HCT116 (cell line): ENCODE measurements at regions not wholly inside any gene's neighbourhood (a gene's known extent, or its start where the extent isn't known, plus 50 kb on each side); places are given as distances from the start of the nearest gene placed in this dataset.
"Not testable (repeated sequence)": the region's sequence is repeated elsewhere in the genome, so short reads cannot be mapped to it uniquely, and the experiment has no call there.

ENCODE experiments used
- ATAC-seq: fragments of 200-7000 bp; cut with Tn5 transposase; 2 replicates; pipeline ENCODE4 v1.9.1; 2020; ENCODE audit warnings: mild to moderate bottlenecking, moderate library complexity
- BruUV-seq: library from RNA; stranded (reverse); fragments of 400-500 nt; replicated peaks from 2 replicates; lab custom pipeline; 2021; lab: Mats Ljungman, UMichigan
- CTCF ChIA-PET: fragments of 300-600 bp; sonication (Branson Sonifier 250); formaldehyde crosslinking; loops from one replicate; lab custom pipeline; 2021; ENCODE audit warnings: antibody characterized with exemption; lab: Charles Lee
- POLR2A ChIA-PET: fragments of 300-600, 350-600 bp; sonication (Branson Sonifier 250); formaldehyde crosslinking; loops from one replicate; lab custom pipeline; 2021; ENCODE audit warnings: antibody characterized with exemption; lab: Charles Lee
- RAD21 ChIA-PET, 2 experiments: fragments of 300-600 bp; sonication (Branson Sonifier 250); formaldehyde crosslinking; loops; one replicate each; lab custom pipeline; 2023; ENCODE audit warnings: low total read pairs in 2 of 2; ENCODE audit not compliant: uncharacterized antibody in 2 of 2, unreplicated experiment in 2 of 2, low non-redundant PET in 1 of 2; lab: Charles Lee
- DNase-seq: peaks from one replicate; pipeline ENCODE4 v3.0.0-alpha.2; 2010; ENCODE audit warnings: low read depth, low spot score
- H2AFZ ChIP-seq: fragments of 200-600 bp; shearing (Covaris generic), sonication (generic); 2 replicates; pipeline ENCODE4 v1.6.1; 2017; ENCODE audit warnings: low read depth, mixed run types, mixed read lengths, antibody characterized with exemption, low read length; ENCODE audit not compliant: poor library complexity, severe bottlenecking
- H3K27ac ChIP-seq: 2 replicates; pipeline ENCODE4 v1.5.1; 2012; ENCODE audit warnings: low read depth, low read length
- H3K27me3 ChIP-seq: fragments of 200-600 bp; sonication (generic); 2 replicates; pipeline ENCODE4 v1.6.1; 2016; ENCODE audit warnings: mixed run types, low read length, mixed read lengths; ENCODE audit not compliant: insufficient read depth
- H3K36me3 ChIP-seq, 2 experiments: fragments of 200-500 bp in 1 of 2; fragments of 200-600 bp in 1 of 2; sonication (Bioruptor generic) in 1 of 2; sonication (generic) in 1 of 2; 2 replicates each; pipeline versions ENCODE4 v1.5.1 to v1.6.1; 2014 to 2016; ENCODE audit warnings: low read length in 2 of 2, inconsistent platforms in 1 of 2, mixed read lengths in 1 of 2, mixed run types in 1 of 2; ENCODE audit not compliant: insufficient read depth in 2 of 2, control insufficient read depth in 1 of 2
- H3K4me1 ChIP-seq, 2 experiments: fragments of 200-600 bp in 1 of 2; sonication (generic) in 1 of 2; 2 replicates each; pipeline versions ENCODE4 v1.5.1 to v1.6.1; 2012 to 2017; ENCODE audit warnings: low read length in 2 of 2, inconsistent platforms in 1 of 2, mild to moderate bottlenecking in 1 of 2, mixed read lengths in 1 of 2, mixed run types in 1 of 2, moderate library complexity in 1 of 2; ENCODE audit not compliant: insufficient read depth in 2 of 2, control insufficient read depth in 1 of 2
- H3K4me2 ChIP-seq: fragments of 200-600 bp; sonication (generic); 2 replicates; pipeline ENCODE4 v1.6.1; 2017; ENCODE audit warnings: mixed run types, low read length, mixed read lengths
- H3K4me3 ChIP-seq, 2 experiments: fragments of 200-600 bp in 1 of 2; sonication (generic) in 1 of 2; replicated peaks in 1 of 2; 2 replicates each; pipeline ENCODE4 v1.5.1; 2011 to 2016; ENCODE audit warnings: low read length in 2 of 2, control low read depth in 1 of 2, low read depth in 1 of 2, mild to moderate bottlenecking in 1 of 2, mixed read lengths in 1 of 2, mixed run types in 1 of 2
- H3K79me2 ChIP-seq: fragments of 200-600 bp; sonication (generic); 2 replicates; pipeline ENCODE4 v1.6.1; 2017; ENCODE audit warnings: mild to moderate bottlenecking, mixed run types, low read length, moderate library complexity, mixed read lengths; ENCODE audit not compliant: insufficient read depth
- H3K9ac ChIP-seq: fragments of 200-600 bp; sonication (generic); 2 replicates; pipeline ENCODE4 v1.6.1; 2016; ENCODE audit warnings: low read length, mixed read lengths
- H3K9me2 ChIP-seq: fragments of 200-600 bp; sonication (generic), shearing (Covaris generic); 2 replicates; pipeline ENCODE4 v1.6.1; 2017; ENCODE audit warnings: mixed run types, mild to moderate bottlenecking, moderate library complexity; ENCODE audit not compliant: insufficient read depth
- H3K9me3 ChIP-seq, 2 experiments: fragments of 200-500 bp in 1 of 2; fragments of 200-600 bp in 1 of 2; sonication (Bioruptor generic) in 1 of 2; sonication (generic) in 1 of 2; 2 replicates each; pipeline ENCODE4 v1.6.1; 2014 to 2017; ENCODE audit warnings: low read length in 2 of 2, mixed read lengths in 2 of 2, inconsistent platforms in 1 of 2, low read depth in 1 of 2, mild to moderate bottlenecking in 1 of 2, mixed run types in 1 of 2, moderate library complexity in 1 of 2; ENCODE audit not compliant: control insufficient read depth in 1 of 2, insufficient read depth in 1 of 2
- H4K20me1 ChIP-seq: fragments of 200-600 bp; sonication (generic), shearing (Covaris generic); 2 replicates; pipeline ENCODE4 v1.6.1; 2017; ENCODE audit warnings: mixed run types, mild to moderate bottlenecking, moderate library complexity; ENCODE audit not compliant: insufficient read depth
- intact Hi-C: fragments of 100-400 bp; cut with micrococcal nuclease; formaldehyde crosslinking; loops from 2 replicates; pipeline ENCODE4 v1.10.0; 2022
- TF ChIP-seq, protein P1 (sequence below): IDR thresholded peaks from 2 replicates; pipeline ENCODE4 v1.6.1; 2012
- TF ChIP-seq, protein P2 (sequence below): IDR thresholded peaks from 2 replicates; pipeline ENCODE4 v1.6.1; 2011; ENCODE audit warnings: mild to moderate bottlenecking, low read length, moderate library complexity; ENCODE audit not compliant: insufficient replicate concordance; ENCODE audit errors: extremely low read depth

DNA sequence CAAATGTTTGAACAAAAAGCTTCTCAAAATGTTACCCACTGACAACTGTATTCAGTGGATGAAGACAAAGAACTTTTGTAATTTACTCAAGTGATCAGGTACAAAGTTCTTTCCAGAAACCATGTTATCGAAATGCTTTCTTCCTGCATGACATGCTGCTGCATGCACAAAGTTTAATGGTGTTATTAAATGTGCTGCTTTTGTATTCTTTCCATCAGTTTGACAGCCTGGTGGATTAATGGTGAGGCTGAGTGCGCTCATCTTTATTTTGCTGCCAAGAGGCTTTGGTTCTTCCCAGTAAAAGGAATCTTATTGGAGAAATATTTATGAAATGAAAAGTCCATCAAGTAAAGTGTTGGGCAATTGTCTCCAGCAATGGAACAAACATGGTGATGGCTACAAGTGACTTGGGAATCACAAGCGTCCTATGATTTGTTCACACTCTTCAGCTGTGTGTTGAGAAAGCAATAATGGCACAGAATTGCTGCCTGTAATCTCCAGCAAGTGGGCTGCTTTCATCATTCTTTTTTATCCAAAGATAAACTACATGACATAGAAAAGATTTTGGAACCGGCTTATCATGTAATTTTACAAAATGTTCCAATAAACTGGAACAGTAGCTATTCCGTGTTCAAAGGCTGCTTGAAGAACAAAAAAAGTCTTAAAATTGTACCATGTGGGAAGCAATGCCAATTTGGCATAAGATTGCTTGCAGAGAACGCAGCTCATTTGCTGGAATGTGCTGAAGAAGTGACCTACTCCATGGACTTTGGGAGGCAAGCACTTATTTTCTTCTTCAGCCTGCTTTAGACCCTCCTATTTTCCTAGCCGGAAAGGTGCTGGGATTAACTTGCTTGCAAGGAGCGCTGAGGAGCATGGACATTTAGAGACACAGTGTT is 153.1 kb downstream of the HSD17B3 start:
- no peak for DNase-seq
- H3K4me2 ChIP-seq, result no peak overlapping the region
- H3K27ac ChIP-seq, result no peak overlapping the region
- BruUV-seq, result no TSS peak
- no peak for ATAC-seq
- TF ChIP-seq, protein P1, sequence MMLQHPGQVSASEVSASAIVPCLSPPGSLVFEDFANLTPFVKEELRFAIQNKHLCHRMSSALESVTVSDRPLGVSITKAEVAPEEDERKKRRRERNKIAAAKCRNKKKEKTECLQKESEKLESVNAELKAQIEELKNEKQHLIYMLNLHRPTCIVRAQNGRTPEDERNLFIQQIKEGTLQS, result no peak
- TF ChIP-seq, protein P2, sequence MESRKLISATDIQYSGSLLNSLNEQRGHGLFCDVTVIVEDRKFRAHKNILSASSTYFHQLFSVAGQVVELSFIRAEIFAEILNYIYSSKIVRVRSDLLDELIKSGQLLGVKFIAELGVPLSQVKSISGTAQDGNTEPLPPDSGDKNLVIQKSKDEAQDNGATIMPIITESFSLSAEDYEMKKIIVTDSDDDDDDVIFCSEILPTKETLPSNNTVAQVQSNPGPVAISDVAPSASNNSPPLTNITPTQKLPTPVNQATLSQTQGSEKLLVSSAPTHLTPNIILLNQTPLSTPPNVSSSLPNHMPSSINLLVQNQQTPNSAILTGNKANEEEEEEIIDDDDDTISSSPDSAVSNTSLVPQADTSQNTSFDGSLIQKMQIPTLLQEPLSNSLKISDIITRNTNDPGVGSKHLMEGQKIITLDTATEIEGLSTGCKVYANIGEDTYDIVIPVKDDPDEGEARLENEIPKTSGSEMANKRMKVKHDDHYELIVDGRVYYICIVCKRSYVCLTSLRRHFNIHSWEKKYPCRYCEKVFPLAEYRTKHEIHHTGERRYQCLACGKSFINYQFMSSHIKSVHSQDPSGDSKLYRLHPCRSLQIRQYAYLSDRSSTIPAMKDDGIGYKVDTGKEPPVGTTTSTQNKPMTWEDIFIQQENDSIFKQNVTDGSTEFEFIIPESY, result no peak
- CTCF ChIA-PET, result no interaction called here
- no peaks in the 10 kb centered on the region for H3K79me2 ChIP-seq
- H2AFZ ChIP-seq, result no peak overlapping the region
- no peak overlapping the region for H3K9ac ChIP-seq
- RAD21 ChIA-PET, result no interaction called here
- no peaks in the 10 kb centered on the region for H4K20me1 ChIP-seq
- H3K27me3 ChIP-seq, result peaks cover 12% of the 10 kb centered on the region
- intact Hi-C loops, result no loop called here
- no peak overlapping the region for H3K4me3 ChIP-seq
- H3K9me3 ChIP-seq, result no peaks in the 10 kb centered on the region
- no peaks in the 10 kb centered on the region for H3K4me1 ChIP-seq
- no peaks in the 10 kb centered on the region for H3K9me2 ChIP-seq
- POLR2A ChIA-PET, result no interaction called here
- H3K36me3 ChIP-seq, result no peaks in the 10 kb centered on the region

DNA sequence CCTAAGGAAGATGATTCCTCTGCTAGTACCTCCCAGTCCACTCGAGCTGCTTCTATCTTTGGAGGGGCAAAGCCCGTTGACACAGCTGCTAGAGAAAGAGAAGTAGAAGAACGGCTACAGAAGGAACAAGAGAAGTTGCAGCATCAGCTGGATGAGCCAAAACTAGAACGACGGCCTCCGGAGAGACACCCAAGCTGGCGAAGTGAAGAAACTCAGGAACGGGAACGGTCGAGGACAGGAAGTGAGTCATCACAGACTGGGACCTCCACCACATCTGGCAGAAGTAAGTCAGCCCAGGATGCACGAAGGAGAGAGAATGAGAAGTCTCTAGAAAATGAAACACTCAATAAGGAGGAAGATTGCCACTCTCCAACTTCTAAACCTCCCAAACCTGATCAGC is 154.9 kb downstream of the HSD17B3 start:
- intact Hi-C loops, H2AFZ ChIP-seq, H4K20me1 ChIP-seq, H3K27ac ChIP-seq, H3K36me3 ChIP-seq, ATAC-seq, H3K4me2 ChIP-seq, H3K9ac ChIP-seq, RAD21 ChIA-PET, H3K9me2 ChIP-seq, POLR2A ChIA-PET, H3K79me2 ChIP-seq, BruUV-seq, H3K9me3 ChIP-seq, DNase-seq, H3K4me3 ChIP-seq, CTCF ChIA-PET, H3K4me1 ChIP-seq: not testable (repeated sequence)
- peaks cover 12% of the 10 kb centered on the region for H3K27me3 ChIP-seq
